AG08396 (cell line): ENCODE measurements at regions not wholly inside any gene's neighbourhood (a gene's known extent, or its start where the extent isn't known, plus 50 kb on each side); places are given as distances from the start of the nearest gene placed in this dataset.

Experiments used
- DNase-seq: peaks from one replicate; pipeline ENCODE4 v3.0.0; 2012; ENCODE audit warnings: low spot score, mixed read lengths

- no peak for DNase-seq
These were observed 352.4 kb upstream of the TMCO5A start for GRCh38 chr15:37581866-37582532.

DNA sequence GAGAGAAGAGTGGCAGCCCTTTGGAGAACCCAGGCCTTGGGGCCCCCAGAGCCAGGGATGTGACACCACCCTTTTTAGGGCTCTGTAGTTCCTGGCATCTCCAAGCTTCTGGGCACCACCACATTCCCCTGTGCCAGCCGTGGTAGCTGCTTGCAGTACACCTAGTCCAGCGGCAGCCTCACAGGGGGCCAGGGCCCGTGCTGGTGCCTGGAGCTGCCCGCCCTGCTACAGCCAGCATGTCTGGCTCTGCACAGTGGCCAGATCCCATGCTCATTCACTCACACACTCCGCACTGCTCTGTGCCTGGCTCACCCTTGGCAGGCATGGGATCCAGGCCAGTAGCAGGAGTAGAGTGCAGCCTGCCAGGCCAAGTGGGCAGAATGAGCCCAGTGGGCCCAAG, 351.6 kb upstream of the TMCO5A start:
- DNase-seq = no peak

DNA sequence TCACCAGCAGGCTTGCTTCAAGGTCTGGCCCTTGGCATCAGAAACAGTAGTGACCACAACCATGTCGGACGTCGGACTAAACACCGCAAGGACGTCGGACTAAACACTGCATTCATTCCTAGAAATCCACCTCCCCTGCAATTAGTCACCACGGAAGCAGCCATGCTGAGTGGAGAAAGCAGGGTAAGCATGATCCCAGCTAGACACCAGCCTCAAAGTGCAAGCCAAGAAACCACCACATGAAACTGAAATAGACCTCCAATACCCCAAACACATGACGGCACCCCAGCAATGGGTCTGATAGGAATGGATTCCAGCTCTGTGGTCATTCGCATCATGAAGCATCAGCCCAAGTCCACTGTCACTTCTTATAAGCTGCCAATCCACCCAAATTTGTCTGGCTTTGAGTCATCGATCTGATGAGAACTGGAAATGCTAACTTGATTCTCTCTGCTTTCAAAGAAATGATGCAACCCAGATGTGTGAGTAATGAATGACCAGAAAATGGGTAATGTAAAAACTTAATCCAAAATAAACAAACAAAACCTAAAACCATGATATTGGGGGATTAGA, 348.3 kb upstream of the TMCO5A start:
- peak; percentile 63 for DNase-seq

GRCh38 chr15:37586976-37587375, 347.5 kb upstream of the TMCO5A start:
- peak; percentile 7 for DNase-seq

DNA sequence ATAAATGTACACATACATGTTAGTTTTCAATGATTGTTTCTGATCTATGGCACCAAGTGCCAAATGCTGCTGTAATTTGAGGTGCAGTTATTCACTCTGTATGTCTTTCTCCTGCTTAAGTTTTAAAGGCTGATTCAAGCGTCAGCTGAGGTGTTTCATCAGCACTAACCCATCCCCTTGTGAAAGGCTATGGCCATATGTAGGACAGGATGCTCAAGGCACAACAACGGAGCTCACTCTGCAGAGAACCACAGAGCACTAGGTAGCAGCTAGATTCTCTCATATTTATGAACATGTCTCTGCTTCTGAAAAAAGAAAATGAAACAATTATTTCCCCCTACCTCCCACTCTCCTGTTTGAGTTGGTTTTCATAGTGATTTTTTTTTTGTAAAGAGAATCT, 340.0 kb upstream of the TMCO5A start:
- DNase-seq = no peak

GRCh38 chr15:37595426-37595970, 338.9 kb upstream of the TMCO5A start:
- no peak for DNase-seq

DNA sequence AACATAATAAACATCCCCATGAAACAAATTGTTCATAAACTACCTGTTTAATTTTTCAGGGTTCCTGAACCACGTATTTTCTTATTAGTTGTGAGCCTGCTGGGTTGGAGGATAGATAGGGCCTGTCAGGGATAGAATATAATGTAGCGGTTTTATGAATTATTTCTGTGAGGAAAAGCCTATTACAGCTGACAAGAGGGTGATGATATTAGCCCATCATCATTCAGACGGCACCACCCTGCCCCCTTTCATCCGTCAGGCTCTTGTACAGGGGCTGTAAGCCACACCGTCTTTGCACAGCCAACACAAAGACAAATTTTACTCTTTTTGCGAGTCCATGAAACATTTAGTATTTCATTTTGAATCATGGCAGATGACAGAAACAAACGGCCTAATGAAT, 335.3 kb upstream of the TMCO5A start:
- DNase-seq = no peak

- DNase-seq = no peak
These were observed 318.2 kb upstream of the TMCO5A start for GRCh38 chr15:37616215-37616614.

- DNase-seq = no peak
These were observed 316.1 kb upstream of the TMCO5A start for GRCh38 chr15:37618353-37618752.

DNA sequence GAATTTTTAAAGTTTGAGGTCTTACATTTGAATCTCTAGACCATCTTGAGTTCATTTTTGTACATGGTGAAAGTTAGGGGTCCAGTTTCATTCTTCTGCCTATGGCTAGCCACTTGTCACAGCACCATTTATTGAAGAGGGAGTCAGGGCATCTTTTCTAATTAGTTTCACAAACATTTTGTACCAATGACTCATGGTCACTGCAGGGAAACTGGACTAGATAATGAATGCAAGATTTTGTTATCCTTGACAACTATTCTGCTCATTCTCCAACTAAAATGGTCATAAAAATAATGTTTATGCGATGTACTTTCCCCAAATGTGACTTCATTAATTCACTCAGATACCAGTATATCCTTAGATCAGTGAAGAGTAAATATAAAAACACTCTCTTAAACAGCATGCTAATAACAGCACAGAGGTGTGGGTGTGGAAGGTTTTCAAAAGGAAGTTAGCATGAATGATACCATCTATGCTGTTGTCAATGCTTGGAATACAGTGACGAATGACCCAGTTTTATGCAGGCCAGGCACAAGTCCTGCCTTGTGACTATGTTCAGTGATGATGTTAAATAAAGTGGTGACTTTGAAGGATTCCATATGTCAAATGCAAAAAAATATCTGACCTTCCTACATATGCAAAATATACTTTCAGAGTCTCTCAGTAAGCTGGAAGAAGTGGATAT, 314.9 kb upstream of the TMCO5A start:
- no peak for DNase-seq

DNA sequence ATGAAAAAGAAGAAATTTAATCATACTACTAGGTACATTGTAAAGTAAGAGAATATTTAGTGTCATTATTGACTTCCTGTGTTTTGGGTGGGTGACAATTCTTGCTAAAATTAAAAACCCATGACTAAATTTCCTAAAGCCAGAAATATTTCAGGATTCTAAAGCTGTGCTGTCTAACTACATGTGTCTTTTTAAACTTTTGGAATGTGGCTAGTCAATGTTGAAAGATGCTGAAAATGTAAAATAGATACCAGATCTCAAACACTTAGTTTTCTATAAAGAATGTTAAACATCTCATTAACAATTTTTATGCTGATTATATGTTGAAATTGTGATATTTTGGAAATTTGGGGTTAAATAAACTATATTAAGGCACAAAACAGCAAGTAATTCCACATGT, 308.9 kb upstream of the TMCO5A start:
- DNase-seq = no peak

GRCh38 chr15:37628507-37628906, 305.9 kb upstream of the TMCO5A start:
- DNase-seq = no peak

- no peak for DNase-seq
These were observed 297.7 kb upstream of the TMCO5A start for GRCh38 chr15:37636736-37637135.

DNA sequence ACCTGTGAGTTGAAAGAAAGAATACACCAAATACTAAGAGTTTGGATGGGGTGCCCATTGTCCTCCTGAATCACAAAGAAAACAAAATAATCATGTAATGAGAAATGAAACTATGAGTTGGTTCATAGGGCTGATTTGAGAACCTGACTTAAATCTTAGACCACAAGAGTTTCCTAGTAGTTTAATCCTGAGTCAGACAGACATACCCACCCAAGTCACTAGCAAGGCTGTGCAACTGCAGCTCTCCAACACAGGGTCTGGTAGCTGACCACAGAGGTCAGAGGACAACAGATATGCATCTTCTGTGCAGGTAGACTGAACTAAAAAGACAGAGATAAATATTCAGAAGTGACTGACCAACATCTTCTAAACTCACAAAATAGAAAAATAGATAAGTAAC, 296.3 kb upstream of the TMCO5A start:
- DNase-seq = no peak

- no peak for DNase-seq
These were observed 295.7 kb upstream of the TMCO5A start for GRCh38 chr15:37638691-37639090.

DNA sequence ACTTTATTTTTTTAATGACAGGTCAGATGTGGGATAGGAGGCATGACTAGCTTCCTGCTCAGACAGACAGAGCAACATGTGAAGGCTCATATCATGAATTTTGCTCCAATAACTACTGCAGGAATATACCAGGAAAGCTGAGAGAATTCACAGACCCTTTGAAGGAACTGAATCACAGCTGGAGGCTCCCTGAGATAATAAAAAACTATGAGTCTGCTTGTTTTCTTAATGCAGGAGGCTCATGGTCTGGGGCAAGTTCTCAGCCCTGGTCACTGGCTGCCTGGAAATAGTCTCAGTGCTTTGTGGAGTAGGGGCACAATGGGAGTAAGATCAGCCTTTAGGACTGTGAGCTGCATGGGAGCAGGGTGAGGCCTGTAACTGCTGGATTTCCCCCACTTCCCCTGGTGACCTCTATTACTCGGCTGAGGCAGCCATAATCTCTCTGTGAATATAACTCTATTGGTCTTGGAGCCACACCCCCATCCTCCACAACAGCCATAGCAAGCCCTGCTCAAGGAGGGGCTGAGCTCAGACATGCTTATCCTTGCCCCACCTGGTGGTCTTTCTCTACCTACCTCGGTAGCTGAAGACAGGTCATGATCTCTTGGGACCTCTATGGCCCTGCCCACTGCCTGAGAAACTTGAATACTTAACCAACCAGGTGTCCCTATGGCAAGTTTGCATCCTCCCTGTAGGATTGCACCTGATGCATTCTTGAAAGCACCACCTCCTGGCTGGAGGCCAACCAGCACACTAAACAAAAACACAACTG, 281.6 kb upstream of the TMCO5A start:
- no peak for DNase-seq

DNA sequence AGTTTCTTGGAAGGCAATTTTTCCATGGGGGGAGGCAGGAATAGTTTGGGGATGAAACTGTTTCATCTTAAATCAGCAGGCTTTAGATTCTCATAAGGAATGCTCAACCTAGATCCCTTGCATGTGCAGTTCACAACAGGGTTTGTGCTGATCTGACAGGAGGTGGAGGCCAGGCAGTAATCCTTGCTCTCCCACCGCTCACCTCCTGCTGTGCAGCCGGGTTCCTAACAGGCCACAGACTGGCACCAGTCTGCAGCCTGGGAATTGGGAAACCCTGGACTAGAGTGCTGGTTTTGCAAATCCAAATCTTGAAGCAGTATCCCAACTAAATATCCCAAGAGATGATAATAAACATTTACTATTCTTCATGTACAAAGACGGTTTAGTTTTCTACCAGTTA, 256.3 kb upstream of the TMCO5A start:
- no peak for DNase-seq

GRCh38 chr15:37679627-37680026, 254.8 kb upstream of the TMCO5A start:
- no peak for DNase-seq

DNA sequence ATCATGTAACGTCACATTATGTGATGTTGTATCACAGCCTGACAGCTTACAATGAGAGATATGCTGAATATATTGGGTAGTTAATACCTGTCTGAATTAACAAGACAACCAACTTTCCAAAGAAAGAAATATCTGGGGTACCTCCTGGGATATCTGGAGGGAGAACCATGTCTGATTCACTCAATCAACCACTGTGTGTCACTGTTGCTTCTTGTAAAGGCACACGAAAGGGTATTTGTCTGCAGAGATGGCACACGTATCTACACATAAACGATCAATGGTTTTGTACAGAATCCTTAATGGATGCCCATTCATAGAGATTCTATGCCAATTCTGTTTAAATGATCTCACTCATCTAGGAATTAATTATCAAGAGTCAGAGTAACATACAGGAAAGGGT, 252.1 kb upstream of the TMCO5A start:
- DNase-seq = no peak

DNA sequence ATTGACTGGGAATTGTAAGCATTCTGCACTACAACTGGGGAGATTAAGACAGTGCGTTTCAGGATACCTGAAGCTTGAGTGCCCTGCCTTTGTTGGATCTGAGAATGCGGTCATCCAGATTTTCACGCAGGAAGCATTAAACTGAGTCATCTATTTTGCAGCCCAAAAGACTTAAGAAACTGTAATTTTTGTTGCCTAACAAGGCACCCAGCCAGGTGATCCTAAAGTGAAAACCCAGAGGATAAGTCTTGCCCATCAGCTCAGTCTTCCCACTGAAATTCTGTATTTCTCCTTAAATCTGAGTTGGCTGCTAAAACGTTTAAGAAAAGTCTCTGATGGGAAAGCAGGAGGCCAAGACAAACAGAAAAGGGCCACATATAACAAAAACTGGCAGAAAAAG, 242.5 kb upstream of the TMCO5A start:
- DNase-seq = no peak

DNA sequence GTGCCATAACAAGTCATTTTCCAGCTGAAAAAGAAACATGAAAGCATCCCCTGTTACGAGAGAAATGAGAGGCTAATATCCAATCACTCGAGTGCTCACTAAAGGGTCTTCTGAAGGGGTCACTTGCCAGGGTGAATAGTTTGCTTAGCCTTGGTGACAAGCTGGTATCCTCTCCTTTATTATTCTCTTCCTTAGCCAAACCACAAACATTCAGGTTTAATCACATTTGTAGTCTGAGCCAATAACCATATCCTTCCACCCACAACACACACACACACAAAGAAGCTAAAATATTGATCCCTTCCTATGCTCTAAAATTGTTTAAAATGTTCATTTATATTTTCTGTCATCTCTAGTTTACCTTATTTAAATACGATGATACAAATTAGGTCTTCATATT, 240.5 kb upstream of the TMCO5A start:
- DNase-seq = no peak

- DNase-seq = peak; percentile 3
These were observed 238.7 kb upstream of the TMCO5A start for GRCh38 chr15:37695719-37696118.

DNA sequence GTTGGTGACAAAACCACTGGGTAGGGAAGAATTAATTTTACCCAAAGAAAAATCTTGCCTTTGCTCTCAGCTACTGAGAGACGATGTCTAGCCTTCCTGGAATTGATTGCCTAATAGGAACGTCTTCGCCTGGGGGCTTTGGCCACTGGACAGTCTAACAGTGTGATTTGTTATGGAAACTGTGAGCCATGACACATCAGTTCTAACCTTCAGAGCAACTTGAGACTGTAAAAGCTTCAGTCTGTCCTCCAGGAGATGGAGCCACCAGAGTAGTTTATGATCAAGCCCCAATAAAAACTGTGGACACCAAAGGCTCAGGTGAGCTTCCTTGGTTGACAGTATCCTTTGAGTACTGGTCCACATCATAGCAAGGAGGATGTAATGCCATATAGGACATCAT, 235.8 kb upstream of the TMCO5A start:
- no peak for DNase-seq
